DND-41 (cell line): ENCODE measurements at regions not wholly inside any gene's neighbourhood (a gene's known extent, or its start where the extent isn't known, plus 50 kb on each side); places are given as distances from the start of the nearest gene placed in this dataset.

Experiments used
- CTCF ChIP-seq: IDR thresholded peaks from 2 replicates; pipeline ENCODE4 v1.5.1; 2012; ENCODE audit warnings: borderline replicate concordance, low read length, moderate library complexity, mild to moderate bottlenecking; ENCODE audit not compliant: poor library complexity, severe bottlenecking; ENCODE audit errors: extremely low read depth
- EZH2 ChIP-seq: IDR thresholded peaks from 3 replicates; pipeline ENCODE4 v1.6.1; 2012; ENCODE audit warnings: borderline replicate concordance, low read depth, mild to moderate bottlenecking, moderate library complexity, low read length, inconsistent platforms; ENCODE audit not compliant: severe bottlenecking

DNA sequence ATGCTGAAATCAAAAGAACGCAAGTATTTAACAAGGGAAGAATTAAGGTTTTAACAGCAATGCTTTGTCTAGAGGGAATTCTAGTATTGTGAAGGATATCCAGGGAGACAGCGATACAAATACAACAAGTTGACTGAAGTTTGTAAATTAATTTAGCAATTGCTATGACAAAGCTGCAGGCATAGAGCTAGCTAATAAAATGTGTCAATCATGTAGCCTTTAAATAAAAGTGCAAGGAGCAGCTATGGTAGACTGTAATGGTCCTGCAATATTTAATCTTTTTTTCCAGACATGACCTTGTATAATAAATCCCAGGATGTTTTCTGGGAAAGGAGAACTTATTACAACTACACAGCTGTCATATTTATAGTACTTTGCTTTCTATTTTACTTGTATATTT lies 779.3 kb downstream of the SLITRK5 start:
- no peak for TF ChIP-seq CTCF
- TF ChIP-seq EZH2: no peak
